ENCODE measurements at regions not wholly inside any gene's neighbourhood (a gene's known extent, or its start where the extent isn't known, plus 50 kb on each side); places are given as distances from the start of the nearest gene placed in this dataset.

DNA sequence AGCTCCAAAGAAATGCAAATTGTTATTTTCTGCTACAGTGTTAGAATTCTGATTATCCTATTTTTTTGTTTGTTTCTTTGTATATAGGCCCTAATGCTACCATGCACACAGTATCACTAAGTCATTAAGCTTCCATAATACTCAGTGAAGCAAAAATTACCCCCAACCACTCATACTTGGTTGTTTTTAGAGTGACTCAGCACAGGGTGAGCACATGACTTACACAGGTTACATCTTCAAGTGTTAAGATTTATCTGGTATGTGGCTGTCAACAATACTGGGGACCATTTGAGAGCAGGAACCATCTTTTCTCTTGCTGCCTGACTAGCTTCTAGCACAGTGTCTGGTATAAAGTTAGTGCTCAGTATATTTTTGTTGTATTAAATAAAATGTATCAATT is 255.8 kb upstream of the SLC24A2 start:
- H3K4me1 Mint-ChIP-seq: peaks cover 6% of the 10 kb centered on the region
- H3K9me3 ChIP-seq (ENCODE audit: control insufficient read depth, low read length): no peaks in the 10 kb centered on the region
- peaks cover 35% of the 10 kb centered on the region for H3K27me3 ChIP-seq (ENCODE audit: control insufficient read depth, insufficient read depth, low read length, poor library complexity, severe bottlenecking)
- no peak for DNase-seq
- H3K27me3 Mint-ChIP-seq (ENCODE audit: insufficient read depth): peaks cover 6% of the 10 kb centered on the region
- H3K36me3 ChIP-seq (ENCODE audit: control insufficient read depth, insufficient read depth, low read length): no peaks in the 10 kb centered on the region
- no peaks in the 10 kb centered on the region for H3K9me3 Mint-ChIP-seq
- no peak overlapping the region for H3K4me3 Mint-ChIP-seq
- no peak overlapping the region for H3K27ac ChIP-seq (ENCODE audit: low read depth, low read length)
- TF ChIP-seq, protein P1, sequence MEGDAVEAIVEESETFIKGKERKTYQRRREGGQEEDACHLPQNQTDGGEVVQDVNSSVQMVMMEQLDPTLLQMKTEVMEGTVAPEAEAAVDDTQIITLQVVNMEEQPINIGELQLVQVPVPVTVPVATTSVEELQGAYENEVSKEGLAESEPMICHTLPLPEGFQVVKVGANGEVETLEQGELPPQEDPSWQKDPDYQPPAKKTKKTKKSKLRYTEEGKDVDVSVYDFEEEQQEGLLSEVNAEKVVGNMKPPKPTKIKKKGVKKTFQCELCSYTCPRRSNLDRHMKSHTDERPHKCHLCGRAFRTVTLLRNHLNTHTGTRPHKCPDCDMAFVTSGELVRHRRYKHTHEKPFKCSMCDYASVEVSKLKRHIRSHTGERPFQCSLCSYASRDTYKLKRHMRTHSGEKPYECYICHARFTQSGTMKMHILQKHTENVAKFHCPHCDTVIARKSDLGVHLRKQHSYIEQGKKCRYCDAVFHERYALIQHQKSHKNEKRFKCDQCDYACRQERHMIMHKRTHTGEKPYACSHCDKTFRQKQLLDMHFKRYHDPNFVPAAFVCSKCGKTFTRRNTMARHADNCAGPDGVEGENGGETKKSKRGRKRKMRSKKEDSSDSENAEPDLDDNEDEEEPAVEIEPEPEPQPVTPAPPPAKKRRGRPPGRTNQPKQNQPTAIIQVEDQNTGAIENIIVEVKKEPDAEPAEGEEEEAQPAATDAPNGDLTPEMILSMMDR (conservative IDR thresholded peaks at IDR 0.05): no peak
- no peak overlapping the region for H3K4me3 ChIP-seq (ENCODE audit: low read length)
- no peaks in the 10 kb centered on the region for H3K36me3 Mint-ChIP-seq (ENCODE audit: low read depth)
- no peaks in the 10 kb centered on the region for H3K4me1 ChIP-seq (ENCODE audit: control insufficient read depth, insufficient read depth, low read length)
- H3K9ac ChIP-seq (ENCODE audit: extremely low read depth, low read length, poor library complexity, severe bottlenecking): no peak overlapping the region
- no peak overlapping the region for H3K27ac Mint-ChIP-seq

DNA sequence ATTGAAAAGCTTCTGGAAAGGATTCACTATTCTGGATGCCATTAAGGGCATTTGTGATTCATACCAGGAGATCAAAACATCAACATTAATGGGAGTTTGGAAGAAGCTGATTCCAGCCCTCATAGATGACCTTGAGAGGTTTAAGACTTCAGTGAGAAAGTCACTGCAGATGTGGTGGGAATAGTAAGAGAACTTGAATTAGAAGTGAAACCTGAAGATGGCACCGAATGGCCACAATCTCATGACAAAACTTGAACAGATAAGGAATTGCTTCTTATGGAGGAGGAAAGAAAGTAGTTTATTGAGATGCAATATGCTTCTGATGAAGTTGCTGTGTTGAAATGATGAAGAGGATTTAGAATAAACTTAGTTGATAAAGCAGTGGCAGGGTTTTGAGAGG is 254.6 kb upstream of the SLC24A2 start:
- Histone ChIP-seq H3K9me3 (ENCODE audit: control insufficient read depth, low read length) (no peaks in the 10 kb centered on the region), H3K4me3 (ENCODE audit: low read length) (no peak overlapping the region), H3K9ac (ENCODE audit: extremely low read depth, low read length, poor library complexity, severe bottlenecking) (no peak overlapping the region), H3K27ac (ENCODE audit: low read depth, low read length) (no peak overlapping the region), H3K4me1 (ENCODE audit: control insufficient read depth, insufficient read depth, low read length) (no peaks in the 10 kb centered on the region), H3K27me3 (ENCODE audit: control insufficient read depth, insufficient read depth, low read length, poor library complexity, severe bottlenecking) (peaks cover 37% of the 10 kb centered on the region), H3K36me3 (ENCODE audit: control insufficient read depth, insufficient read depth, low read length) (no peaks in the 10 kb centered on the region)
- 90 to 100% methylated on average over 1 of the region's 1 CpG for WGBS, 2 experiments (ENCODE audit: insufficient coverage in 1 of 2, insufficient read length in 1 of 2)
- Mint-ChIP-seq H3K4me3 (no peak overlapping the region), H3K4me1 (peaks cover 8% of the 10 kb centered on the region), H3K36me3 (ENCODE audit: low read depth) (no peaks in the 10 kb centered on the region), H3K9me3 (no peaks in the 10 kb centered on the region), H3K27ac (no peak overlapping the region), H3K27me3 (ENCODE audit: insufficient read depth) (peaks cover 12% of the 10 kb centered on the region)
- no peak for DNase-seq
- TF ChIP-seq, protein P1 (conservative IDR thresholded peaks at IDR 0.05): no peak

DNA sequence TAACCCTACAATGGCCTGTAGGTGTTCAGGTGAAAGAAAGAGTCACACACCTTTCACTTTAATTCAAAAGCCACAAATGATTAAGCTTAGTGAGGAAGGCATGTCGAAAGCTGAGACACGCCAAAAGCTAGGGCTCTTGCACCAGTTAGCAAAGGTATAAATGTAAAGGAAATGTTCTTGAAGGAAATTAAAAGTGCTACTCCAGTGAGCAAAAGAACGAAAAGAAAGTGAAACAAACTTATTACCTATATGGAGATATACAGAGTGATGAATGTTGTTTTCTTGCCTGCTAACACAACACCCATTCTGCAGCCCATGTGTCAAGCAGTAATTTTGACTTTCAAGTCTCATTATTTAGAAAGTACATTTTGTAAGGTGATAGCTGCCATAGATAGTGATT is 254.2 kb upstream of the SLC24A2 start:
- Mint-ChIP-seq H3K27ac (no peak overlapping the region), H3K4me3 (no peak overlapping the region), H3K27me3 (ENCODE audit: insufficient read depth) (peaks cover 12% of the 10 kb centered on the region), H3K36me3 (ENCODE audit: low read depth) (no peaks in the 10 kb centered on the region), H3K9me3 (no peaks in the 10 kb centered on the region), H3K4me1 (peaks cover 12% of the 10 kb centered on the region)
- H3K36me3 ChIP-seq (ENCODE audit: control insufficient read depth, insufficient read depth, low read length): no peaks in the 10 kb centered on the region
- no peak for DNase-seq
- 95 to 100% methylated on average over 2 to 3 of the region's 3 CpGs for WGBS, 2 experiments (ENCODE audit: insufficient coverage in 1 of 2, insufficient read length in 1 of 2)
- H3K27ac ChIP-seq (ENCODE audit: low read depth, low read length): no peak overlapping the region
- H3K9ac ChIP-seq (ENCODE audit: extremely low read depth, low read length, poor library complexity, severe bottlenecking): no peak overlapping the region
- no peaks in the 10 kb centered on the region for H3K9me3 ChIP-seq (ENCODE audit: control insufficient read depth, low read length)
- peaks cover 37% of the 10 kb centered on the region for H3K27me3 ChIP-seq (ENCODE audit: control insufficient read depth, insufficient read depth, low read length, poor library complexity, severe bottlenecking)
- H3K4me1 ChIP-seq (ENCODE audit: control insufficient read depth, insufficient read depth, low read length): no peaks in the 10 kb centered on the region
- no peak overlapping the region for H3K4me3 ChIP-seq (ENCODE audit: low read length)
- TF ChIP-seq, protein P1 (conservative IDR thresholded peaks at IDR 0.05): no peak

All from endodermal cell (in vitro differentiated cells).